ENCODE measurements at regions not wholly inside any gene's neighbourhood (a gene's known extent, or its start where the extent isn't known, plus 50 kb on each side); places are given as distances from the start of the nearest gene placed in this dataset.
"Not testable (repeated sequence)": the region's sequence is repeated elsewhere in the genome, so short reads cannot be mapped to it uniquely, and the experiment has no call there.

DNA sequence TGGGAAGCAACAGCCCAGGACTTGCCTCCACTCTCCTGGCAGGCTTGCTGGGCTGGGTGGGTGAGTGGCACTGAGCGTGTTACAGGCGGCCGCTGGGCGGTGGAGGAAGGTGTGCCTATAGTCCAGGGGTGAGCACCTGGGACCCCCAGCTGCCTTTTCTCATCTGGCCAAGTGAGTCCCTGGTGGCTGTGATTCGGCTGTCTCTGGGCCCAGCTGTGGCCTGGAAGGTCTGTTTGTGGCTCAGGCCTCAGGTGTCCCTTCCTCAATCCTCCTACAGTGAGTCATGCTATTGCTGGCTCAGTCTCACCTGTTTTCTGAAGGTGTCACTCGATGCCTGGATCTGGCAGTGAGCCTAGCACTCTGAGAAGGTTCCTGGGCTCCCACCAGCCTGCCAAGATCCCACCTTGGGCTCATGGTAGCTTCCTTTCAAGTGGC, 564.2 kb downstream of the PTPRU start:
- DNase-seq = no peak

DNA sequence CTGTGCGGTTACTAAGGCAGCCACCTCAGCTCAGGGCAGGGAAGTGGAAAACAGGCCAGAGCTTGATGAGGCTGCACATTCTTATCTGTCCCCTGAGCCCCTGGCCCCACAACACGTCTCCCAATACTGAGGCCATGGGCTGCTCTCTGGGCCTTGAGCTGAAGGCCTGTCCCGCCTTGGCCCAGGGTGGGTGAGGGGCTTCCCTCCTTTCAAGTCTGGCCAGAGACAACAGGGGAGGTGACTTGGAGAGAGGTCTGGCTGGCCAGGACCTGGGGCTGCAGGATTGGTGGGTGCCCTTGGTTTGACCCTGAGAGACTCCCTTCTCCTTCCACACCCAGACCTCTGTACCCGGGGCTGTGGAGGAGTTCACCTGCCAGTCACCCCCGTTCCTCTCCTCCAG, 563.8 kb downstream of the PTPRU start:
- DNase-seq = no peak

GRCh38 chr1:29798699-29799566, 562.6 kb downstream of the PTPRU start:
- DNase-seq = no peak

DNA sequence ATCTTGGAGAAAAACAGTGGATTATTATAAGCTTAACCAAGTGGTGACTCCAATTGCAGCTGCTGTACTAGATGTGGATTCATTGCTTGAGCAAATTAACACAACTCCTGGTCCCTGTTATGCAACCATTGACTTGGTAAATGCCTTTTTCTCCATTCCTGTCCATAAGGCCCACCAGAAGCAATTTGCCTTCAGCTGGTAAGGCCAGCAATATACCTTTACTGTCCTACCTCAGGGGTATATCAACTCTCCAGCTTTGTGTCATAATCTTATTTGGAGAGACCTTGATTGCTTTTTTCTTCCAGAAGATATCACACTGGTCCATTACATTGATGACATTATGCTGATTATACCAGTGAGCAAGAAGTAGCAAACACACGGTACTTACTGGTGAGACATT, 560.8 kb downstream of the PTPRU start:
- DNase-seq = not testable (repeated sequence)

- not testable (repeated sequence) for DNase-seq
Observed at GRCh38 chr1:29795965-29796364, 559.6 kb downstream of the PTPRU start.

DNA sequence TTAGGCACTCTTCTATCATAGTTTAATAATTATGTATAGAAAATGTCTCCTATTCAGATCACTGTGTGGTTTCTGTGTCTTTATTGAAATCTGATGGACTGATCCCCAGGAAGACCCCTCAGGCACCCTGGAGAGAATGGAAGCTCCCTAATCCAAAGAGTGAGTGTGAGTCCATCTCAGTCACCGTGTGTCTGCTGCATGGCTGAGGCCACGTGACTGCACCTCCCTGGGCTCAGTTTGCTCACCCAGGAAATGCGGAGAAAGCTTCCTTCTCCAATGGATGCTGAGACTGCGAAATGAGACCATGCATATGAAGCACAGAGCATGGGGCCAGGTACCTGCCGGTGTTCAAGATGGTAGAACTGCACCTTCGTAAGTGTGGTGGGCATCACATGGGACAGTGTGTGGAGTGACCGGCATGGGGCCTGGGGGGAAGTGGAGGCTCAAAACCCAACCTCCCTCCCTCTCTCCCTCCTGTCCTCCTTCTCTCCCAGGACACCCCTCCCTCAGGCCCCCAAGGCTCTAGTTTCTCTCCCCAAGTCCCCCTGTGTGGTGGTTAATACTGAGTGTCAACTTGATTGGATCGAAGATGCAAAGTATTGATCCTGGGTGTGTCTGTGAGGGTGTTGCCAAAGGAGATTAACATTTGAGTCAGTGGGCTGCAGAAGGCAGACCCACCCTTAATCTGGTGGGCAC, 557.5 kb downstream of the PTPRU start:
- no peak for DNase-seq

GRCh38 chr1:29793101-29793546, 556.8 kb downstream of the PTPRU start:
- DNase-seq = peak; percentile 62 to 81

DNA sequence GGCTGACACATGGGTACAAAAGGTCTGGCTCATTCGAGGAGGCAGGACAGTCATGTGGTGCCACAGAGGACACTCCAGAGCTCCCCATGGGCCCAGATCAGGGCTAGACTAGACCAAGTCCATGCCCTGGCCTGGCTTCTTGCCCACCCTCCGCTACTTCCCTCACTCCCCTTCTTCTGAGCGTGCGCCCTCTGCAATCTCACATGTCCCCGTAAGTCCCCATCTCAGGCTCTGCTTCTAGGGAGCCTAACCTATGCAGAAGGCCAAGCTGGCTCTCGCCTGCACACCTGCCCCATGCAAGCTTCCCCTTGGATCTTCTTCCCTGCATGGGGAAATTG, 553.6 kb downstream of the PTPRU start:
- DNase-seq = no peak

GRCh38 chr1:29789221-29789909, 553.0 kb downstream of the PTPRU start:
- DNase-seq = no peak

DNA sequence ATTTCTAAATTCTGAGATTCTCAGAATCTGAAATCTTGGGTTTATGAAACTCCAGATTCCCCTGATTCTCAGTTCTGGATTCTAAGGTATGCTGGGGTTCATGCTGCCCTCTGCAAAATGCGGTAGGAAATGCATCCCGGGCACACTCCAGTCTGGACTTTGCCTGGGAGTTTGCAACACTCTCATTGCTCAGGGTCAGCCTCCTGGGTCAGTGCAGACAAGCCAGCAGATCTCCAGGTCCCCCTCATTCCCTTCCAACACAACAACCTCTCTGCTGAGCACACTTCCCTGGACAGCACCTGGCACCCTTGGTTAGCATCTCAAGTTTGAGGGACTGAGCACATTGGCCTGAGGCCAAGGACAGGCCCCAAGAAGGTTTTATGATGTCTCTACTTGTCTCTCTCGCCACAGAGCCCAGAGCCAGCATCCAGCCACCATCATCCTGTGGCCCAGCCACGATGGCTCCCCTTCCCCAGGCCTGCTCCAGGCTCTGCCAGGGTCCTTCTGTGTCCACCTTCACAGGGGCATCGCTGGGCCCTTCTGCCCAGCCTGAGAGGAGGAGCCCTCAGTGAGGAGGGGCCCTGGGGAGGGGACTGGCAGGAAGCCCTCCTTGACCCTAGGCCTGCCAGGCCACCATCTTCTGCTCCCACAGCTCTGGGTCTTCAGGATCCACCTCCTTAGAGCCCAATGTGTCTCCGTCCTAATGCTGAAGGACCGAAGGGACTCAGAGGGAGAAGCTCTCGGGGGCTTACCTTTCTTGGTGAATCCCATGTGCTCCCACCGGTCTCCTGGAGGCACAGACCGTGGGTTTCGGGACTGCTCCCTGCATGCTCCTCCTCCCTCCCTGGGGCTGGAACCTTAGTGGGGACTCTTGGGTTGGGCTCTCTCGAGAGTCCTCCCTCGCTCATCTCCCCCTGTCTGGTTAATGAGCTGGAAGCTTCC, 550.7 kb downstream of the PTPRU start:
- DNase-seq = no peak

- no peak for DNase-seq
Observed at GRCh38 chr1:29786195-29786594, 549.9 kb downstream of the PTPRU start.

DNA sequence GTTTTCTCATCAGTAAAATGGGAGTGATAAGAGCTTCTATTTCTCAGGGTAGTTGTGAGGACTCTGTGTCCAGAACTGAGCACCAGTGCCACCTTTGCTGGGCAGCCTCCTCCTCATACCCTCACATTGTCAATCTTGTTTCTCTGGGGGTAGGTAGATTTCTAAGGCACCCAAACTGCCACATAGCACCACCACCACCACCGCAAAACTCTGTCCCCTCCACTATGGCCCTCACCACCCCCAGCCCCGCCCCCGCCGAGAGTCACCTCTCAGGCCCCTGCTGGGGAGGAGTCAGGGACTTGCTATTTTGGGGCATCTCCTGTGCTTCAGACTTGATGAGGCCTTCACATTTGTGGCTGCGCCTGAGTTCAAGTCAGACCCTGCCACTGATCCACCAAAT, 549.2 kb downstream of the PTPRU start:
- no peak for DNase-seq

- DNase-seq = no peak
Observed at GRCh38 chr1:29785137-29785527, 548.8 kb downstream of the PTPRU start.

GRCh38 chr1:29784276-29785136, 548.2 kb downstream of the PTPRU start:
- DNase-seq = no peak

DNA sequence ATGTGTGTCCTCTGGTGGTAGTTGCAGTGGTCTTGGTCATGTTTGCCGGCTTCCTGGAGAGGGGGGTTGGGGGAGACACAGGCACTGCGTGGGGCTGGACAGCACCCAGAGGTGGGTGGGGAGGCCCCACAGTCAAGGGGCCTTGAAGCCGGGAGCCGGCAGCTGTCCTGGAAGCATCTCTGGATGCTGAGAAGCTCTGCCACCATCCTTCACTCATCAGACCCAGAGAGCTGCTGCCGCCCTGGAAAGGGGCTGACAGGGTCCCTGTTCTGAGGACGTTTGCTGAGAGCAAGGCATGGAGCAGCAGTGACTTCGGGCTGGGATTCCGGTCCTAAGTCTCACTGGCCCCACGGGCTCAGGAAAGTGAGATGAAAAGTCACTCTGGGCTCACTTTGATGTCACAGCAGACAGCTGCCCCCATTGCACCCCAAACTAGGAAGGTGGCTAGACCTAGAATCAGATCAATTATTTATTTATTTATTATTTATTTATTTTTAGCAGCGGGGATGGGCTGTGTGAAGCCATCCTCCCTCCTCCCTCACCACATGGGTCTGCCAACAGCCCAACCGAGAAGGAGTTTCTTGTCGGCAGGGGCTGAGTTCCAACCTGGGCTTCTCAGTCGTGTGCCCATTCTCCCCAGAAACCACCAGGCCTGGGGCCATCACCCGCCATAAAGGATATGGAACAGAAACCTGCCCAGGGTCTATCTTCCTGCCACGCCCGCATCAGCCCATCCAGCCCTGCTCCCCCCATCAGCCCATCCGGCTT, 547.4 kb downstream of the PTPRU start:
- DNase-seq = no peak

GRCh38 chr1:29782846-29783507, 546.7 kb downstream of the PTPRU start:
- DNase-seq = no peak

DNA sequence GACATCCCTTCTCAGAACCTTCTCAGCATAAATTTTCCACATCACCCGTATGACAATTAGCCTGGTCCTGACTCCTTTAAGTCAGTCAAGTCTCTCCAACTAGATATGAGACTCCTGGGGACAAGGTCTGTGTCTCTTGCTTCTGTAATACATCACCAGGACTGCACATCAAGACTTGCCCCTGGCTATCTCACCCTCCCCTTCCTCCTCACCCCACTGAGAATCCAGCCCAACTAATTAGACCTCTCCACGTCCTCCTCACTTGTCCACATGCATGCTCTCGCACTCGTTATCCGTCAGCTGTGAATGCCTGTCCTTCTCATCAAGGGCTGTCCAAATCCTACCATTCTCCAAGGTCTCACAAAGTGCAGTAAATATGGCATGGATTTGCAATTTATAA, 542.8 kb downstream of the PTPRU start:
- no peak for DNase-seq

DNA sequence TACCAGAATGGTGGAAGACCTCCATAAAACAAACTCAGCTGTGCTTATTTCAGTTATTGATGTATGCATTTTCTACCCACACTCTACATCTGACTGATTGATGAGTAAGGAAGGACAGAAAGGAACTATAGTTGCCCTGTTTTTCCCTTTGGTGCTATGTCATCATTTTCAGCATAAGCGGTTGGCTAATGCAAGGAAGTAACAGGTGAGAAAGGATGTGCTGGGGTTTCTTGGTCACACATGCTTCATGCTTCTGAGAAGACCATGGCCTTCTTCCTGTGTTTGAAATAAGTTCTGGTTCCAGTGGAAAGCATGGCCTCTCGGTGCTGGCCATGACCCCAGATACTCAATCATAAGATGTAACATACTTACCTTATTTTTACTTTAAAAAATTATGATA, 541.2 kb downstream of the PTPRU start:
- no peak for DNase-seq

- no peak for DNase-seq
Observed at GRCh38 chr1:29774355-29774754, 538.0 kb downstream of the PTPRU start.

DNA sequence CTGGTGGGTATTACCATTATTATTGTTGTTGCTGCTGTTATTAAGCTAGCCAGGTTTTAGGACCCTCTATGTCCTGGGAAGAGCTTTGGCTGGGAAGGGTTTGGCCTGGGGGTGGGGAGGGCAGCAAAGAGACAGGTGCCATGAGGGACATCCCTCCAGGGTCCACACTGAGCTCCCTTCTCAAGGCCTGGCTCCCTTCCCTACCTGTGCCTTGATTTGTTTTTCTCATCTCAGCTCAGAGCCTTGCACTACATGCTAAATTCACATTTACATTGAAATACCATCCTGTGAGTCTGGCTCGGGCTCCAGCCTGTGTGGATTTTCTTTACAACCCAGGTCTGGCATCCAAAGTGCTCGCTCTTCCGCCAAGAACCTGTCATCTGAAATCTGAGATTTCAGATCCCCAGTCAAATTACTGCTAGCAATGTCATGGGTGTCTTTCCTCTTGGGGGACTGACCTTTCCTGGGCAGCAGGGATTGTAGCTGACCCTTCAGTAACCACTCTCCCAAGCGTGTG, 536.3 kb downstream of the PTPRU start:
- no peak for DNase-seq
